WTC11 (cell line): ENCODE measurements at regions not wholly inside any gene's neighbourhood (a gene's known extent, or its start where the extent isn't known, plus 50 kb on each side); places are given as distances from the start of the nearest gene placed in this dataset.

ENCODE experiments used
- ATAC-seq: fragments of 200-7000 bp; cut with Tn5 transposase; 2 replicates; pipeline ENCODE4 v1.10.0; 2021; ENCODE audit warnings: mild to moderate bottlenecking, moderate library complexity
- CTCF ChIA-PET: fragments of 300-600 bp; sonication (Branson Sonifier 250); formaldehyde crosslinking; loops from one replicate; lab custom pipeline; 2021; ENCODE audit warnings: antibody characterized with exemption; lab: Charles Lee
- POLR2A ChIA-PET: fragments of 350-600 bp; sonication (Branson Sonifier 250); formaldehyde crosslinking; loops from one replicate; lab custom pipeline; 2021; ENCODE audit warnings: antibody characterized with exemption; lab: Charles Lee
- DNase-seq: peaks from one replicate; pipeline ENCODE4 v3.0.0; 2021; ENCODE audit warnings: low spot score
- H3K27ac Mint-ChIP-seq: 2 replicates; pipeline ENCODE4 v1.8.0; 2021; ENCODE audit warnings: mixed read lengths
- H3K27me3 Mint-ChIP-seq: 2 replicates; pipeline ENCODE4 v1.8.0; 2021; ENCODE audit warnings: low read depth, mild to moderate bottlenecking, moderate library complexity, mixed read lengths
- H3K36me3 Mint-ChIP-seq: 2 replicates; pipeline ENCODE4 v1.8.0; 2021; ENCODE audit warnings: mixed read lengths
- H3K4me1 Mint-ChIP-seq: 2 replicates; pipeline ENCODE4 v1.8.0; 2022; ENCODE audit warnings: mixed read lengths
- H3K4me3 Mint-ChIP-seq: 2 replicates; pipeline ENCODE4 v1.8.0; 2021; ENCODE audit warnings: mild to moderate bottlenecking, moderate library complexity, mixed read lengths
- H3K9me3 Mint-ChIP-seq: 2 replicates; pipeline ENCODE4 v1.8.0; 2021; ENCODE audit warnings: mixed read lengths
- ATF1 ChIP-seq: sonication (generic); formaldehyde crosslinking; IDR thresholded peaks from 2 replicates; pipeline ENCODE4 v1.8.1; 2023; ENCODE audit warnings: mild to moderate bottlenecking, moderate library complexity, missing genetic modification reagents
- ELF4 ChIP-seq: sonication (generic); formaldehyde crosslinking; IDR thresholded peaks from 2 replicates; pipeline ENCODE4 v1.8.1; 2022; ENCODE audit warnings: low read depth, mild to moderate bottlenecking, moderate library complexity, missing genetic modification reagents
- GRHL2 ChIP-seq: fragments of 250-450 bp; sonication (Bioruptor Pico); IDR thresholded peaks from 2 replicates; pipeline ENCODE4 v1.8.0; 2022; ENCODE audit warnings: mild to moderate bottlenecking, moderate library complexity; ENCODE audit not compliant: insufficient replicate concordance, severe bottlenecking
- GTF2I ChIP-seq: fragments of 250-450 bp; sonication (Bioruptor Pico); conservative IDR thresholded peaks from 2 replicates; pipeline ENCODE4 v1.4.0; 2021; ENCODE audit warnings: mild to moderate bottlenecking
- JAZF1 ChIP-seq: fragments of 250-450 bp; sonication (Bioruptor Pico); IDR thresholded peaks from 2 replicates; pipeline ENCODE4 v1.9.0; 2021; ENCODE audit warnings: moderate library complexity, mild to moderate bottlenecking, inconsistent platforms
- MXD4 ChIP-seq: fragments of 250-450 bp; sonication (Bioruptor Pico); IDR thresholded peaks from 2 replicates; pipeline ENCODE4 v1.8.0; 2021; ENCODE audit warnings: mild to moderate bottlenecking, moderate library complexity, borderline replicate concordance
- NFATC4 ChIP-seq: fragments of 250-450 bp; sonication (Bioruptor Pico); IDR thresholded peaks from 2 replicates; pipeline ENCODE4 v1.9.0; 2021; ENCODE audit warnings: mild to moderate bottlenecking
- NFE2L1 ChIP-seq: sonication (generic); formaldehyde crosslinking; IDR thresholded peaks from 2 replicates; pipeline ENCODE4 v1.8.1; 2023; ENCODE audit warnings: missing genetic modification reagents
- TEAD4 ChIP-seq: sonication (generic); formaldehyde crosslinking; IDR thresholded peaks from 2 replicates; pipeline ENCODE4 v1.8.0; 2022; ENCODE audit warnings: mild to moderate bottlenecking, missing genetic modification reagents
- ZNF138 ChIP-seq: sonication (generic); formaldehyde crosslinking; conservative IDR thresholded peaks from 2 replicates; pipeline ENCODE4 v1.8.1; 2022; ENCODE audit warnings: mild to moderate bottlenecking, moderate library complexity, missing genetic modification reagents
- TF ChIP-seq, protein P1 (sequence below): sonication (generic); formaldehyde crosslinking; IDR thresholded peaks from 2 replicates; pipeline ENCODE4 v1.8.0; 2022; ENCODE audit warnings: mild to moderate bottlenecking, missing genetic modification reagents
- TF ChIP-seq, protein P2 (sequence below): fragments of 250-450 bp; sonication (Bioruptor Pico); IDR thresholded peaks from 2 replicates; pipeline ENCODE4 v1.9.0; 2021; ENCODE audit warnings: moderate library complexity, mild to moderate bottlenecking, inconsistent platforms, borderline replicate concordance
- TF ChIP-seq, protein P3 (sequence below): sonication (generic); formaldehyde crosslinking; IDR thresholded peaks from 2 replicates; pipeline ENCODE4 v1.8.1; 2022; ENCODE audit warnings: mild to moderate bottlenecking, moderate library complexity, missing genetic modification reagents
- TF ChIP-seq, protein P4 (sequence below): fragments of 250-450 bp; sonication (Bioruptor Pico); IDR thresholded peaks from 2 replicates; pipeline ENCODE4 v1.8.0; 2021; ENCODE audit warnings: mild to moderate bottlenecking
- TF ChIP-seq, protein P5 (sequence below): sonication (generic); formaldehyde crosslinking; IDR thresholded peaks from 2 replicates; pipeline ENCODE4 v1.8.0; 2022; ENCODE audit warnings: mild to moderate bottlenecking, missing genetic modification reagents
- TF ChIP-seq, protein P6 (sequence below): sonication (generic); formaldehyde crosslinking; conservative IDR thresholded peaks from 2 replicates; pipeline ENCODE4 v1.8.1; 2023; ENCODE audit warnings: mild to moderate bottlenecking, low read depth, missing genetic modification reagents, moderate library complexity
- TF ChIP-seq, protein P7 (sequence below): fragments of 250-450 bp; sonication (Bioruptor Pico); conservative IDR thresholded peaks from 2 replicates; pipeline ENCODE4 v1.9.0; 2021; ENCODE audit warnings: mild to moderate bottlenecking

DNA sequence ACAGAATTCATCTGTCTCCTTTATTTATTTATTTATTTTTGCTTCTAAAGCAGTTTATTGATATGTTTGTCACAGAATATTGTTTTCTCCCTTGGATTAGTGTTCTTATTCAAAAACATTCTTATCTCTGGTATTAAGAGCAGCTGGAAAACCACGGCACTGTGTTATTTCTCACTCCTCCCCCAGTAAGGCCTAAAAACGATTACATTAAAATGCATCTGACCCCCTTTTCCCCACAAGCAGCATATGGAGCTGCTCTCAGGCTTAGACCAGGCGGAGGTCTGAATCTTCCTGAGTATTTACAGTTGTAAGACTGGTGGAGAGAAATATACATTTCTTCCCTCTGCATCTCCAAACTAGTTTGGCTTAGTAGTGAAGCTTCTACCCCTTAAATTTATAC, 86.8 kb downstream of the HLX start (continued):
- TF ChIP-seq, protein P1, sequence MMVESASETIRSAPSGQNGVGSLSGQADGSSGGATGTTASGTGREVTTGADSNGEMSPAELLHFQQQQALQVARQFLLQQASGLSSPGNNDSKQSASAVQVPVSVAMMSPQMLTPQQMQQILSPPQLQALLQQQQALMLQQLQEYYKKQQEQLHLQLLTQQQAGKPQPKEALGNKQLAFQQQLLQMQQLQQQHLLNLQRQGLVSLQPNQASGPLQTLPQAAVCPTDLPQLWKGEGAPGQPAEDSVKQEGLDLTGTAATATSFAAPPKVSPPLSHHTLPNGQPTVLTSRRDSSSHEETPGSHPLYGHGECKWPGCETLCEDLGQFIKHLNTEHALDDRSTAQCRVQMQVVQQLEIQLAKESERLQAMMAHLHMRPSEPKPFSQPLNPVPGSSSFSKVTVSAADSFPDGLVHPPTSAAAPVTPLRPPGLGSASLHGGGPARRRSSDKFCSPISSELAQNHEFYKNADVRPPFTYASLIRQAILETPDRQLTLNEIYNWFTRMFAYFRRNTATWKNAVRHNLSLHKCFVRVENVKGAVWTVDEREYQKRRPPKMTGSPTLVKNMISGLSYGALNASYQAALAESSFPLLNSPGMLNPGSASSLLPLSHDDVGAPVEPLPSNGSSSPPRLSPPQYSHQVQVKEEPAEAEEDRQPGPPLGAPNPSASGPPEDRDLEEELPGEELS = no peak
- TF ChIP-seq ZNF138 (CRISPR knock-in tag) = no peak
- TF ChIP-seq ELF4 = no peak
- TF ChIP-seq, all 79 proteins: peak for 0

DNA sequence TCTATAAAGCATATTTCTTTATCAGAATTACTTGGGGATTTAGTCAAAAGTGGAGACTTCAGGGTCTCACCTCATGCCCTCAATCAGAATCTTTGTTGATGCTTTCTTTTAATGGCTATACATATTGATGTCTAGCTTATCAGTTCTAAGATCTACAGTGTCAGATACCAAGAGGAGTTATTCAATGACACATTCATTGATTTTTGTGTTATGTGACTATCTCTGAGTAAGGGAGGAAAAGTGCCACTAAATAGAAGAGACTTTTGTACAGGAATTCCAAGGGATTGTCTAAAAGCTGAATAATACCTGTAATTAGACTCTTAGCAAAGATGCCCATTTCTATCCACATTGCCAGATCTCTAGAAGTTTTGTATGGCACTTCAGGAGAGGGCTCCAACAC, 87.2 kb downstream of the HLX start:
- POLR2A ChIA-PET = no interaction called here
- H3K27ac Mint-ChIP-seq = no peak overlapping the region

DNA sequence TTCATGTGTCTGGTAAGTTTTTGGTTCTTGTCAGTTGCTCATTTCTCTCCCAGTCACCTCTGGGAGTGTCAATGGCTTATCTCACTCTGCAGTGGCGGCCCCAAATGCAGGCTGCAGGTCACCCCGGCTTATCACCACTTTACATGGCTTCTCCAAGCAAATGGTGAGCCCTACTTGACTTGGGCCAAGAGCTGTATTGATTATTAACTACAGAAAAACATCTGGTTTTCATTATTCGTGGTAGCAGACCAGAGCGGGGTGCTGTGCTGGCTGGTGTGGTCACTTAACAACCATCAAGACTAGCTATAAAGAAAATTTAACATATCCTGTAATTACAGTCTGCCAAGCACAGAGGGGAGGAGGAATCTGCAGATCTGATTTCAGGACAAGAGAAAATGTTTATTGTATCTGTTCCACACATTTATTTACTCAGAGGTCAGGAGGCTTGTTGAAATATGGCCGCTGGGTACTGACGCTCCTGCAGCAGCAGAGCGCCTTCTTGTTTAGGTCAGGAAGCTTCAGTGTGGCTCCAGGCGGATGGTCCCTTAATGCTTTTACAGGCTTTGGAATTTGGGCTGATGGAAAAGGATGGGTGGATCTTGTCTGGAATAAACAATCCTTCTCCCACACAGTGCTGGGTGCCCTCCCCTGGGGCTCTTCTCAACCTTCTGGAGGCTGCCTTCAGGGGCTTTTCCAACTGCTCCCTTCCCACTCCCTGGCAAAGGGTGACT, 87.8 kb downstream of the HLX start:
- POLR2A ChIA-PET = no interaction called here
- CTCF ChIA-PET = interaction anchor here (0.7 kb wide), 1 partner anchor 629 kb away, joined by 5 read pairs; no protein-coding TSS in a partner anchor
- ATAC-seq (no peak), DNase-seq (no peak)
- Mint-ChIP-seq H3K36me3 (no peaks in the 10 kb centered on the region), H3K9me3 (peaks cover 15% of the 10 kb centered on the region), H3K4me3 (no peak overlapping the region)
- no peak for TF ChIP-seq ATF1 (CRISPR knock-in tag)
- TF ChIP-seq, protein P2, sequence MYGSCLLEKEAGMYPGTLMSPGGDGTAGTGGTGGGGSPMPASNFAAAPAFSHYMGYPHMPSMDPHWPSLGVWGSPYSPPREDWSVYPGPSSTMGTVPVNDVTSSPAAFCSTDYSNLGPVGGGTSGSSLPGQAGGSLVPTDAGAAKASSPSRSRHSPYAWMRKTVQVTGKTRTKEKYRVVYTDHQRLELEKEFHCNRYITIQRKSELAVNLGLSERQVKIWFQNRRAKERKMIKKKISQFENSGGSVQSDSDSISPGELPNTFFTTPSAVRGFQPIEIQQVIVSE (CRISPR knock-in tag) = 0 out of 2 replicates have a peak, but pooled peaks have one; percentile 31
- TF ChIP-seq, all 79 proteins: peak for 1
- Mint-ChIP-seq H3K27me3 (no peaks in the 10 kb centered on the region; the same call in 1 of the 2 replicates), H3K4me1 (no peaks in the 10 kb centered on the region), H3K27ac (no peak overlapping the region)

More for the DNA sequence above, 87.2 kb downstream of the HLX start:
- DNase-seq (no peak), ATAC-seq (no peak)
- Mint-ChIP-seq H3K27me3 (no peaks in the 10 kb centered on the region; the same call in 1 of the 2 replicates), H3K36me3 (no peaks in the 10 kb centered on the region), H3K4me1 (no peaks in the 10 kb centered on the region), H3K9me3 (peaks cover 13% of the 10 kb centered on the region), H3K4me3 (no peak overlapping the region)
- TF ChIP-seq, protein P3, sequence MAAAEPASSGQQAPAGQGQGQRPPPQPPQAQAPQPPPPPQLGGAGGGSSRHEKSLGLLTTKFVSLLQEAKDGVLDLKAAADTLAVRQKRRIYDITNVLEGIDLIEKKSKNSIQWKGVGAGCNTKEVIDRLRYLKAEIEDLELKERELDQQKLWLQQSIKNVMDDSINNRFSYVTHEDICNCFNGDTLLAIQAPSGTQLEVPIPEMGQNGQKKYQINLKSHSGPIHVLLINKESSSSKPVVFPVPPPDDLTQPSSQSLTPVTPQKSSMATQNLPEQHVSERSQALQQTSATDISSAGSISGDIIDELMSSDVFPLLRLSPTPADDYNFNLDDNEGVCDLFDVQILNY = no peak
- TF ChIP-seq NFE2L1 (CRISPR knock-in tag) = no peak
- TF ChIP-seq JAZF1 (CRISPR knock-in tag) = no peak
- TF ChIP-seq, protein P4, sequence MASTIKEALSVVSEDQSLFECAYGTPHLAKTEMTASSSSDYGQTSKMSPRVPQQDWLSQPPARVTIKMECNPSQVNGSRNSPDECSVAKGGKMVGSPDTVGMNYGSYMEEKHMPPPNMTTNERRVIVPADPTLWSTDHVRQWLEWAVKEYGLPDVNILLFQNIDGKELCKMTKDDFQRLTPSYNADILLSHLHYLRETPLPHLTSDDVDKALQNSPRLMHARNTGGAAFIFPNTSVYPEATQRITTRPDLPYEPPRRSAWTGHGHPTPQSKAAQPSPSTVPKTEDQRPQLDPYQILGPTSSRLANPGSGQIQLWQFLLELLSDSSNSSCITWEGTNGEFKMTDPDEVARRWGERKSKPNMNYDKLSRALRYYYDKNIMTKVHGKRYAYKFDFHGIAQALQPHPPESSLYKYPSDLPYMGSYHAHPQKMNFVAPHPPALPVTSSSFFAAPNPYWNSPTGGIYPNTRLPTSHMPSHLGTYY (CRISPR knock-in tag) = no peak
- CTCF ChIA-PET = no interaction called here

DNA sequence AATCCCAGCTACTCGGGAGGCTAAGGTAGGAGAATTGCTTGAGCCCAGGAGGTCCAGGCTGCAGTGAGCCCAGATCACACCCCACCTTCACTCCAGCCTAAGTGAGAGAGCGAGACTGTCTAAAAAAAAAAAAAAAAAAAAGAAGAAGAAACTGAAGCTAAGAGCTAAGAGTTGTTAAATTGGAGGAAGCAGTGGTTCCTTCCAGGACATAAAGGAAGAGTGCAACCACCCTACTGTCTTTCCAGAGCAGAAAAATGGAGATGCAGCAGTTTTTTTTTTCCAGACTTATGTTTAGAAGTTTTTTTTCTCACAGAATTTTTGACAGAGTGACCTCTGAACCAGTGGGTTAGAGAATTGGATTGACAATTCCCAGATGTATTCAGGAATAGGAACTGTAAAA, 88.7 kb downstream of the HLX start:
- TF ChIP-seq, protein P5, sequence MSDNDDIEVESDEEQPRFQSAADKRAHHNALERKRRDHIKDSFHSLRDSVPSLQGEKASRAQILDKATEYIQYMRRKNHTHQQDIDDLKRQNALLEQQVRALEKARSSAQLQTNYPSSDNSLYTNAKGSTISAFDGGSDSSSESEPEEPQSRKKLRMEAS = no peak
- TF ChIP-seq JAZF1 (CRISPR knock-in tag) (no peak), GTF2I (no peak), GRHL2 (no peak), NFATC4 (CRISPR knock-in tag) (no peak), MXD4 (no peak), TEAD4 (no peak)
- TF ChIP-seq, protein P6, sequence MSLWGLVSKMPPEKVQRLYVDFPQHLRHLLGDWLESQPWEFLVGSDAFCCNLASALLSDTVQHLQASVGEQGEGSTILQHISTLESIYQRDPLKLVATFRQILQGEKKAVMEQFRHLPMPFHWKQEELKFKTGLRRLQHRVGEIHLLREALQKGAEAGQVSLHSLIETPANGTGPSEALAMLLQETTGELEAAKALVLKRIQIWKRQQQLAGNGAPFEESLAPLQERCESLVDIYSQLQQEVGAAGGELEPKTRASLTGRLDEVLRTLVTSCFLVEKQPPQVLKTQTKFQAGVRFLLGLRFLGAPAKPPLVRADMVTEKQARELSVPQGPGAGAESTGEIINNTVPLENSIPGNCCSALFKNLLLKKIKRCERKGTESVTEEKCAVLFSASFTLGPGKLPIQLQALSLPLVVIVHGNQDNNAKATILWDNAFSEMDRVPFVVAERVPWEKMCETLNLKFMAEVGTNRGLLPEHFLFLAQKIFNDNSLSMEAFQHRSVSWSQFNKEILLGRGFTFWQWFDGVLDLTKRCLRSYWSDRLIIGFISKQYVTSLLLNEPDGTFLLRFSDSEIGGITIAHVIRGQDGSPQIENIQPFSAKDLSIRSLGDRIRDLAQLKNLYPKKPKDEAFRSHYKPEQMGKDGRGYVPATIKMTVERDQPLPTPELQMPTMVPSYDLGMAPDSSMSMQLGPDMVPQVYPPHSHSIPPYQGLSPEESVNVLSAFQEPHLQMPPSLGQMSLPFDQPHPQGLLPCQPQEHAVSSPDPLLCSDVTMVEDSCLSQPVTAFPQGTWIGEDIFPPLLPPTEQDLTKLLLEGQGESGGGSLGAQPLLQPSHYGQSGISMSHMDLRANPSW (CRISPR knock-in tag) = no peak
- TF ChIP-seq, protein P7, sequence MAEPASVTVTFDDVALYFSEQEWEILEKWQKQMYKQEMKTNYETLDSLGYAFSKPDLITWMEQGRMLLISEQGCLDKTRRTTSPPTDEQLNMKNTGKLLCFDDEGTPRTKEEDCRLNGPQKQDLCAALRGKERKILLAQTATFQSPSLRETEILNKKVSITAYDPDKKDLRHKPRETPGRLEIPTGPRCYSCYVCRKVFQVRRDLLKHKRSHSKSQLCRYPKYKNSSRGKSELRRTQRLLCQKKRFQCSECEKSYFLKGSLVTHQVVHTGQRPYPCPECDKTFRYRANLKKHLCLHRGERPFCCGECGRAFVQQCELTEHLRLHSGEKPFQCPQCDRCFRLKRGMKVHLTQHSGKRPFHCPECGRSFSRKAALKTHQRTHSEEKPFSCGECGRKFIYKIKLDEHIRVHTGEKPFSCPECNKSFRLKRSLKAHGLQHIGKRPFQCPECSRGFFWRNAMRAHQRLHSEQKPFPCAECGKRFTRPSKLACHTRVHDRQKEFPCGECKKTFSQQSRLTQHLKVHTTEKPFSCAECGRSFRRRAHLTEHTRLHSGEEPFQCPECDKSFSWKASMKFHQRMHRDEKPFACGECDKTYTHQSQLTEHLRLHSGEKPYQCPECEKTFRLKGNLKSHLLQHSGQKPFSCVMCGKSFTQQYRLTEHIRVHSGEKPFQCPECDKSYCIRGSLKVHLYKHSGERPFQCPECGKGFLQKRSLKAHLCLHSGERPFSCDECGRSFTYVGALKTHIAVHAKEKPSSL (CRISPR knock-in tag) = no peak
- no peak for ATAC-seq
- Mint-ChIP-seq H3K27me3 (no peaks in the 10 kb centered on the region; the same call in 1 of the 2 replicates), H3K4me3 (no peak overlapping the region), H3K4me1 (no peaks in the 10 kb centered on the region), H3K36me3 (no peaks in the 10 kb centered on the region), H3K9me3 (peaks cover 22% of the 10 kb centered on the region), H3K27ac (no peak overlapping the region)
- DNase-seq = no peak
- CTCF ChIA-PET = interaction anchor here (0.6 to 0.7 kb wide), 2 partner anchors 191 to 630 kb away, joined by 4 to 5 read pairs; no protein-coding TSS in a partner anchor
- POLR2A ChIA-PET = no interaction called here
